ENCODE measurements at regions not wholly inside any gene's neighbourhood (a gene's known extent, or its start where the extent isn't known, plus 50 kb on each side); places are given as distances from the start of the nearest gene placed in this dataset.
"Not testable (repeated sequence)": the region's sequence is repeated elsewhere in the genome, so short reads cannot be mapped to it uniquely, and the experiment has no call there.

GRCh38 chr18:59800897-59801296 is 98.9 kb upstream of the PMAIP1 start:
- DNase-seq, result no peak

- no peak for DNase-seq
Observed at GRCh38 chr18:59799383-59800015, 100.3 kb upstream of the PMAIP1 start.

GRCh38 chr18:59795882-59796281 is 98.7 kb upstream of the CCBE1 start:
- no peak for DNase-seq

GRCh38 chr18:59792353-59792752 is 95.1 kb upstream of the CCBE1 start:
- no peak for DNase-seq

GRCh38 chr18:59790346-59790936 is 93.2 kb upstream of the CCBE1 start:
- not testable (repeated sequence) for DNase-seq

- DNase-seq, result no peak
Observed at GRCh38 chr18:59788791-59789106, 91.5 kb upstream of the CCBE1 start.

GRCh38 chr18:59787998-59788790 is 91.0 kb upstream of the CCBE1 start:
- DNase-seq, result no peak

- no peak for DNase-seq
Observed at GRCh38 chr18:59784694-59785093, 87.5 kb upstream of the CCBE1 start.

- DNase-seq, result no peak
Observed at GRCh38 chr18:59783138-59783537, 85.9 kb upstream of the CCBE1 start.

- DNase-seq, result no peak
Observed at GRCh38 chr18:59779979-59780378, 82.8 kb upstream of the CCBE1 start.

GRCh38 chr18:59778434-59778833 is 81.2 kb upstream of the CCBE1 start:
- no peak for DNase-seq

- DNase-seq, result no peak
Observed at GRCh38 chr18:59777636-59778035, 80.4 kb upstream of the CCBE1 start.

- DNase-seq, result no peak
Observed at GRCh38 chr18:59769129-59769865, 72.1 kb upstream of the CCBE1 start.

- no peak for DNase-seq
Observed at GRCh38 chr18:59768409-59768808, 71.2 kb upstream of the CCBE1 start.

- DNase-seq, result no peak
Observed at GRCh38 chr18:59767732-59768131, 70.5 kb upstream of the CCBE1 start.

- DNase-seq, result no peak
Observed at GRCh38 chr18:59765343-59765742, 68.1 kb upstream of the CCBE1 start.

GRCh38 chr18:59764281-59764680 is 67.1 kb upstream of the CCBE1 start:
- no peak for DNase-seq

GRCh38 chr18:59763541-59764136 is 66.4 kb upstream of the CCBE1 start:
- DNase-seq, result no peak

GRCh38 chr18:59760619-59761600 is 63.7 kb upstream of the CCBE1 start:
- no peak for DNase-seq

- DNase-seq, result no peak
Observed at GRCh38 chr18:59760212-59760611, 63.0 kb upstream of the CCBE1 start.

GRCh38 chr18:59758837-59759236 is 61.6 kb upstream of the CCBE1 start:
- DNase-seq, result no peak

GRCh38 chr18:59758106-59758505 is 60.9 kb upstream of the CCBE1 start:
- no peak for DNase-seq
